Fibroblast of villous mesenchyme (primary cell): ENCODE measurements at regions not wholly inside any gene's neighbourhood (a gene's known extent, or its start where the extent isn't known, plus 50 kb on each side); places are given as distances from the start of the nearest gene placed in this dataset.

ENCODE experiments used
- DNase-seq: peaks from one replicate; pipeline ENCODE4 v3.0.0-alpha.2; 2010; ENCODE audit warnings: low read depth
- H3K4me3 ChIP-seq: 2 replicates; pipeline ENCODE4 v1.5.1; 2011; ENCODE audit warnings: low read depth, mild to moderate bottlenecking, low read length
- TF ChIP-seq, protein P1 (sequence below): IDR thresholded peaks from 2 replicates; pipeline ENCODE4 v1.5.1; 2012; ENCODE audit warnings: low read depth, mild to moderate bottlenecking, low read length; ENCODE audit not compliant: insufficient read depth

DNA sequence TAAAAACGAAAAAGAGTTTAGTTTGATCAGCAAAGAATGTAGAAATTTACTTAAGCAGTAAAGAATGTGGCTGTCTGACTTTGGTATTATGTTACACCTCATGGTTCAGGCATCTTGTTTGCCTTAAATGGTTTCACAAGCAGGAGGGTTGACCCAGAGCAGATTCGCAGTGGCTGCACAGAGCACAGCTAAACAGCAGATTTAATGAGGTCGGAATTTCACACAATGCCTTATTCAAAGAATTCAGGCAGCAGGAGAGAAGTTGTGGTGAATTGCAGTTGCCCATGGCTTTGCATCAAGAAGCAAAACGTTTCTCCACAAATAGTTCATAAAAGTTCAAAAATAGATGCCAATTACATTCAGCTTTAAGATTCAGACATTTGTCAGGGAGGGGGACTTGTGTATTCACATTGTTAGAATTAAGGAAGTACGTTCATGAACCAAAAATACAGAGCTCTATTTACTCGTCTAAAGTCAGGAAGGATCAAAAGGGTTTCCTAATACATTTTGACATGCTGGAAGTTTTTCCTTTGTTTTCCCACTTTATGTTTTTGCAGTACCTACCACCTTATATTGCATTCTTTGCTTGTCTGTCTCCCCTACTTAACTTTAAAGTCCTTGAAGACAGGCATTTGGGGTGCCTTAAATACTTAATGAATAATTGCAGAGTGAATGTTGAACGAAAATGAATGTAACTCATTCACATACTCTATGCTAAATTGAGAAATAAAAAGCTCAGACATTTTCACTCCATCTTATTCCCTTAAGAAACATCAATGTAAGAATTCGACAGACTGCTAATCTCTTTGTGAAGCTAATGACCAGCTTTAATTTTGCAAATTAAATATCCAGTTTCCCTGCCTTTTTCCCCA is 1163.6 kb upstream of the CITED2 start:
- H3K4me3 ChIP-seq, result no peak overlapping the region
- TF ChIP-seq, protein P1, sequence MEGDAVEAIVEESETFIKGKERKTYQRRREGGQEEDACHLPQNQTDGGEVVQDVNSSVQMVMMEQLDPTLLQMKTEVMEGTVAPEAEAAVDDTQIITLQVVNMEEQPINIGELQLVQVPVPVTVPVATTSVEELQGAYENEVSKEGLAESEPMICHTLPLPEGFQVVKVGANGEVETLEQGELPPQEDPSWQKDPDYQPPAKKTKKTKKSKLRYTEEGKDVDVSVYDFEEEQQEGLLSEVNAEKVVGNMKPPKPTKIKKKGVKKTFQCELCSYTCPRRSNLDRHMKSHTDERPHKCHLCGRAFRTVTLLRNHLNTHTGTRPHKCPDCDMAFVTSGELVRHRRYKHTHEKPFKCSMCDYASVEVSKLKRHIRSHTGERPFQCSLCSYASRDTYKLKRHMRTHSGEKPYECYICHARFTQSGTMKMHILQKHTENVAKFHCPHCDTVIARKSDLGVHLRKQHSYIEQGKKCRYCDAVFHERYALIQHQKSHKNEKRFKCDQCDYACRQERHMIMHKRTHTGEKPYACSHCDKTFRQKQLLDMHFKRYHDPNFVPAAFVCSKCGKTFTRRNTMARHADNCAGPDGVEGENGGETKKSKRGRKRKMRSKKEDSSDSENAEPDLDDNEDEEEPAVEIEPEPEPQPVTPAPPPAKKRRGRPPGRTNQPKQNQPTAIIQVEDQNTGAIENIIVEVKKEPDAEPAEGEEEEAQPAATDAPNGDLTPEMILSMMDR, result no peak
- DNase-seq, result peak; percentile 96

DNA sequence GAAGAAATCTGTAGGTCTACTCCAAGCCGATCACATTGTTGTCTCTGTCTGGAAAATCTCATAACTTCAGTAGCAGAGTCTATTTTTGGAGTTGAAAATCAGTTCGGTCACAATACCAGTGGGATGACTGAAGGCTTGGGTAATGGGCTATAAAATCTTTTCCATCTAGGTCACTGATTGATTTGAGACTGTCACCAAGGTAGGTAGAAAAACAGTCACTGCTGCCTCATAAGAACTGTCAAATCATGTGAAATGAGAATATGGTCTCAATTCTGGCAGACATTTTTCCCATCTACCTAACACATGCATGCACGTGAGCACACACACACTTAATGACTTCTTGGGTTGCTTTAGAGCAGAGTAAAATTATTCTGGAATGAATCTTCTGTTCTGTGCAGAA is 1162.8 kb upstream of the CITED2 start:
- peak; percentile 18 for DNase-seq
- TF ChIP-seq, protein P1, result no peak
- no peak overlapping the region for H3K4me3 ChIP-seq

DNA sequence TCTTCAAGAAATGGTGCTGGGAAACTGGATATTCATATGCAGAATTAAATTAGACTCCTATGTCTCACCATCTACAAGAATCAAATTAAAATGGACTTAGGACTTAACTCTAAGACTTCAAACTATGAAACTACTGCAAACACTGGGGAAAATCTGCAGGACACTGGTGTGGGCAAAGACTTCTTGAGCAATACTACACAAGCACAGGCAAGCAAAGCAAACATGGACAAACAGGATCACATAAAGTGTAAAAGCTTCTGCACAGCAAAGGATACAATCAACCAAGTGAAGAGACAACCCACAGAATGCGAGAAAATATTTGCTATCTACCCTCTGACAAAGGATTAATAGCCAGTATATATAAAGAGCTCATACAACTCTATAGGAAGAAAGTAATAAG is 1161.1 kb upstream of the CITED2 start:
- no peak for DNase-seq
- no peak overlapping the region for H3K4me3 ChIP-seq
- TF ChIP-seq, protein P1, result no peak

DNA sequence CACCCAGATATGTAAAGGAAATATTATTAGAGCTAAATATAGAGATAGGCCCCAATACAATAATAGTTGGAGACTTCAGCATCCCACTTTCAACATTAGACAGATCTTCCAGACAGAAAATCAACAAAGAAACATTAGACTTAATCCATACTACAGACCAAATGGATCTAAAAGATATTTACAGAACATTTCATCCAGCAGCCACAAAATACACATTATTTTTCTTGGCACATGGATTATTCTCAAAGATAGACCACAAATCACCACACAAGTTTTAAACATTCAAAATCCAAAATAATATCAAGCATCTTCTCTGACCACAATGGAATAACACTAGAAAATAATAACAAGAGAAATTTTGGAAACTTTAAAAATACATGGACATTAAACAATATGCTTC is 1159.1 kb upstream of the CITED2 start:
- H3K4me3 ChIP-seq, result no peak overlapping the region
- no peak for DNase-seq
- TF ChIP-seq, protein P1, result no peak

DNA sequence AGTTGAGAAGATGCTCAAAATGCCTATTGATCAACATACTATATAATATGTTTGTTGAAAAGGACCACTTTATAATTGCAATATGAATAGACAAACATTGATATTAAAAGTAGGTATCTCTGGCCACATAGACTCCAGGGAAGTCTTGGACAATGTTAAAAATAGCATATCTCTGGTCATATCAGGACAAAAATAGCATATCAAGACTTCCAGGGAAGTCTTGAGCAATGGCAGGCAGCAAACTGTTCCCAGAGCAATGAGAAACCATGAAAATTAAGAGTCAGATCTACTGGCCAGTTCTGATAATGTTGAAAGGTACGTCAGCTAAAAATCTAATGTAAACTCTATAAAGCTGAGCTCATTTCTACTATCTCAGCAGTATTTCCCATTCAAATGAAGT is 1130.3 kb upstream of the CITED2 start:
- no peak overlapping the region for H3K4me3 ChIP-seq
- no peak for DNase-seq
- TF ChIP-seq, protein P1, result no peak

DNA sequence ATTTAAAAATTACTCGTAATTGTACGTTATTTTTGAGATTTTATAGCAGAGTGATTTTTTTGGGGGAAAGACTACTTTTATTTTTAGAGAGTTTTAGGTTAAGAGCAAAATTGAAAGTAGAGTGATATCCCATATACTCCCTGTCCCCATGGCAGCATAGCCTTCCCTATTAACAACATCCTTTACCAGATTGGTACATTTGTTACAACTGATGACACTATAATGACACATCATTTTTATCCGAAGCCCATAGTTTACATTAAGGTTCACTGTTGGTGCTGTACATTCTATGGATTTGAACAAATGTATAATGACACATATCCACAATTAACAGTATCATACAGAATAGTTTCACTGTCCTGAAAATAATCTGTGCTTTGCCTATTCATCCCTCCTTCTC is 1126.4 kb upstream of the CITED2 start:
- DNase-seq, result no peak
- TF ChIP-seq, protein P1, result no peak
- no peak overlapping the region for H3K4me3 ChIP-seq
